ENCODE measurements at regions not wholly inside any gene's neighbourhood (a gene's known extent, or its start where the extent isn't known, plus 50 kb on each side); places are given as distances from the start of the nearest gene placed in this dataset.

DNA sequence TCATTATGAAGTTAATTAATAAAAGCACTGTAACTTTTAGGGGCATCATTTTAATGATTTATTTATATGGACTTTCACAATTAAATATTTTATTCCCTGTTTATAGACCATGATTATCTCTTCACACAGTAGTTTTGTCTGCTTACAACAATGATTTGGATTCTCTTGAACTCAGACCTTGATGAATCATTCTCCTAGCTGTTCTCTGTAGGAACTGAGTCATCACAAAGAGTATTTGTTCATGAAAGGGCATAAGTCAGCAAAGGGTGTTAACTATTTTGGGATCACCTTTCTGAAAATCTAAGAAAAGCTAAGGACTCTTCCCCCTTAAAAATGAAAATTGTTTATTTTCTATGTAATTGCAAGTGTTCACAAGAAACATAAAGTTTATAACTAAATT lies 461.1 kb upstream of the UBE2E3 start:
- no peak for TF ChIP-seq CTCF (IDR thresholded peaks at IDR 0.05; ENCODE audit: low read length)
- TF ChIP-seq EZH2 (optimal IDR thresholded peaks at IDR 0.05; ENCODE audit: low read depth, low read length) = no peak
